ENCODE measurements at regions not wholly inside any gene's neighbourhood (a gene's known extent, or its start where the extent isn't known, plus 50 kb on each side); places are given as distances from the start of the nearest gene placed in this dataset.
"Not testable (repeated sequence)": the region's sequence is repeated elsewhere in the genome, so short reads cannot be mapped to it uniquely, and the experiment has no call there.

GRCh38 chr5:74492230-74492629, 148.3 kb downstream of the ENC1 start:
- Mint-ChIP-seq H3K9me3 (no peaks in the 10 kb centered on the region), H3K27me3 (ENCODE audit: low read depth, poor library complexity) (peaks cover 5% of the 10 kb centered on the region), H3K4me1 (peaks cover 9% of the 10 kb centered on the region), H3K36me3 (ENCODE audit: low read depth) (no peaks in the 10 kb centered on the region), H3K27ac (no peak overlapping the region), H3K4me3 (no peak overlapping the region)
- no peak for DNase-seq
- no peak for TF ChIP-seq CTCF (IDR thresholded peaks at IDR 0.05)

- H3K4me3 Mint-ChIP-seq, result no peak overlapping the region
- TF ChIP-seq CTCF (IDR thresholded peaks at IDR 0.05), result no peak
- H3K27ac Mint-ChIP-seq, result no peak overlapping the region
- no peaks in the 10 kb centered on the region for H3K9me3 Mint-ChIP-seq
- H3K36me3 Mint-ChIP-seq (ENCODE audit: low read depth), result no peaks in the 10 kb centered on the region
- peaks cover 7% of the 10 kb centered on the region for H3K4me1 Mint-ChIP-seq
- DNase-seq, result no peak
- peaks cover 5% of the 10 kb centered on the region for H3K27me3 Mint-ChIP-seq (ENCODE audit: low read depth, poor library complexity)
These were observed 148.9 kb downstream of the ENC1 start for GRCh38 chr5:74491586-74491985.

- no peak for DNase-seq
- Mint-ChIP-seq H3K36me3 (ENCODE audit: low read depth) (no peaks in the 10 kb centered on the region), H3K27ac (no peak overlapping the region), H3K4me3 (no peak overlapping the region), H3K27me3 (ENCODE audit: low read depth, poor library complexity) (peaks cover 7% of the 10 kb centered on the region), H3K9me3 (no peaks in the 10 kb centered on the region), H3K4me1 (no peaks in the 10 kb centered on the region)
- no peak for TF ChIP-seq CTCF (IDR thresholded peaks at IDR 0.05)
These were observed 149.7 kb downstream of the ENC1 start for GRCh38 chr5:74490814-74491213.

- H3K27ac Mint-ChIP-seq, result no peak overlapping the region
- peaks cover 6% of the 10 kb centered on the region for H3K27me3 Mint-ChIP-seq (ENCODE audit: low read depth, poor library complexity)
- no peak overlapping the region for H3K4me3 Mint-ChIP-seq
- no peaks in the 10 kb centered on the region for H3K36me3 Mint-ChIP-seq (ENCODE audit: low read depth)
- H3K4me1 Mint-ChIP-seq, result peaks cover 4% of the 10 kb centered on the region
- no peak for DNase-seq
- no peaks in the 10 kb centered on the region for H3K9me3 Mint-ChIP-seq
- TF ChIP-seq CTCF (IDR thresholded peaks at IDR 0.05), result no peak
These were observed 157.5 kb downstream of the ENC1 start for GRCh38 chr5:74482990-74483389.

GRCh38 chr5:74482523-74482922, 158.0 kb downstream of the ENC1 start:
- H3K4me3 Mint-ChIP-seq, result no peak overlapping the region
- DNase-seq, result no peak
- TF ChIP-seq CTCF (IDR thresholded peaks at IDR 0.05), result no peak

GRCh38 chr5:74481357-74481756, 159.2 kb downstream of the ENC1 start:
- DNase-seq; H3K9me3 Mint-ChIP-seq; H3K36me3 Mint-ChIP-seq (ENCODE audit: low read depth); H3K27ac Mint-ChIP-seq; H3K4me1 Mint-ChIP-seq; H3K27me3 Mint-ChIP-seq (ENCODE audit: low read depth, poor library complexity); H3K4me3 Mint-ChIP-seq: not testable (repeated sequence)

More at GRCh38 chr5:74482523-74482922, 158.0 kb downstream of the ENC1 start:
- H3K27ac Mint-ChIP-seq, result no peak overlapping the region
- H3K27me3 Mint-ChIP-seq (ENCODE audit: low read depth, poor library complexity), result peaks cover 6% of the 10 kb centered on the region
- no peaks in the 10 kb centered on the region for H3K9me3 Mint-ChIP-seq
- peaks cover 4% of the 10 kb centered on the region for H3K4me1 Mint-ChIP-seq
- H3K36me3 Mint-ChIP-seq (ENCODE audit: low read depth), result no peaks in the 10 kb centered on the region
